GM19023 (cell line): ENCODE measurements at regions not wholly inside any gene's neighbourhood (a gene's known extent, or its start where the extent isn't known, plus 50 kb on each side); places are given as distances from the start of the nearest gene placed in this dataset.
"Not testable (repeated sequence)": the region's sequence is repeated elsewhere in the genome, so short reads cannot be mapped to it uniquely, and the experiment has no call there.

Experiments used
- ATAC-seq: cut with Tn5 transposase; IDR thresholded peaks from one replicate; pipeline ENCODE4 v1.9.1; 2021; ENCODE audit warnings: mild to moderate bottlenecking, moderate library complexity; ENCODE audit not compliant: unreplicated experiment

DNA sequence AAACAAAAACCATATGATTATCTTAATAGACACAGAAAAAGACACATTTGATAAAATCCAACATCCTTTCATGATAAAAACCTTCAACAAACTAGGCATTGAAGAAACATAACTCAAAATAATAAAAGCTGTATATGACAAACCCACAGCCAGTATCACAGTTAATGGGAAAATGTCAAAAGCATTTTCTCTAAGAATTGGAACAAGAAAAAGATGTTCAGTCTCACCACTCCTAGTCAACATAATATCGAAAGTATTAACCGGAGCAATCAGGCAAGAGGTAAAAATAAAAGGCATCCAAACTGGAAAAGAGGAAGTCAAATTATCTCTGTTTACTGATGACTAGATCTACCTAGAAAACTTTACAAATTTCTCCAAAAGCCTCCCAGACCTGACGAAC lies 684.2 kb upstream of the SPRY2 start:
- no peak for ATAC-seq

DNA sequence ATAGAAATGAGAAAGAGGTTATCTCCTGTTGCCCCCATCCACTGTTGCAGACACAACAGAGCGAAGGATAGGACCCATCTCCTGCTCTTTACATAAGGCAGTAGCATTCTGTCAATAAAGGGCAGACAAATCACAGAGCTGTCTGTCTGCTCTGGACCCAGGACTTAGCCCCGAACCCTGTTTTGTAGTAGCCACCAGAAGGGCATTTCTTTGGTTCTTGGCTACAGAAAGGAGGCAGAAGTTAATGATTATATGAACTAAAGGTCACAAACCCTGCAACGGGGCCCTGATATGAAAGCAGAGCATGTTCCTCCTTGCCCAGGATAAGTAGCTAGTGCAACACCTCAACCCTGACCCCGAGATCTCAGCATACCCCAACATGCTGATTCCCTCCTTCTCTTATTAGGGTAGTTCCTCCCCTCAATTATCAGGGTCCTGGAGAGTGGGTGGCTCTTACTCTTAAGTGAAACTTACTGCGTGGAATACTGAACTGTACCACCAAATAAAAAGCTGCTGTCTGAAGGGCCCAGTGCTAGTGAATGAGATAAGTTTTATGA lies 680.4 kb upstream of the SPRY2 start:
- no peak for ATAC-seq

DNA sequence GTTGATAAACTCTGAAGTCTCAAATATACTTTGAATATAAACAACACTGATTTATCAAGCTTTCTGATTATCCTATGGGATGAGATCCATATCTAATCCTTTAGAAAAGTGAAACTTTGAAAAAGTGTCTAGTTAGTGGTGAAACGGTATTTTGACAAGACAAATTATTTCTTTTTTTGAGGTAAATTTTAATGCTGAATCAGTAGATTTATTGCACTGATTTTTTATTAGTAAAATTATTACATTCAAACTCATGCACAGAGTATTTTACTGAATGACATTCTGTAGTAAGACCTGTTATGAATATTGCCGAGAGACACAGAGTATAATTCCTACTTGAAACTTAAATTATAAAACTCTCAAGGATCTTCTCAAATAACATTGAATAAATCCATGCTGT lies 679.1 kb upstream of the SPRY2 start:
- no peak for ATAC-seq

DNA sequence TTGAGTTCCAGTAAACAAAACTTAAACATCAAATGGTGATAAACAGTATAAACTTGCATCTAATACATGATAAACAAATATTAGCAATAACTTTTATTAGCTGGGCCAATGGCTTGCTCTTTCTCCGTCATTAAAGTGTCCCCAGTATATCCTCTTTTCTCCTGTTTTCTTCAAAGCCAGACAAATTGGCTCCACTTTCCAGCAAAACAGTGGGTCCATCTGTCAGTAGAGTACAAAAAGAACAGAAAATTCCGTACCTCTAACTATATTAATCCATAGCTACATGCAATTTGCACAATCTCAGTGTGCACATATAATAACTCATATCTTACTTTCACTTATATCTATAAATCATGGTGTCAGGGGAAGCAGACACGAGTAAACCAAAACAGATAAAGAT lies 678.0 kb upstream of the SPRY2 start:
- ATAC-seq: no peak

DNA sequence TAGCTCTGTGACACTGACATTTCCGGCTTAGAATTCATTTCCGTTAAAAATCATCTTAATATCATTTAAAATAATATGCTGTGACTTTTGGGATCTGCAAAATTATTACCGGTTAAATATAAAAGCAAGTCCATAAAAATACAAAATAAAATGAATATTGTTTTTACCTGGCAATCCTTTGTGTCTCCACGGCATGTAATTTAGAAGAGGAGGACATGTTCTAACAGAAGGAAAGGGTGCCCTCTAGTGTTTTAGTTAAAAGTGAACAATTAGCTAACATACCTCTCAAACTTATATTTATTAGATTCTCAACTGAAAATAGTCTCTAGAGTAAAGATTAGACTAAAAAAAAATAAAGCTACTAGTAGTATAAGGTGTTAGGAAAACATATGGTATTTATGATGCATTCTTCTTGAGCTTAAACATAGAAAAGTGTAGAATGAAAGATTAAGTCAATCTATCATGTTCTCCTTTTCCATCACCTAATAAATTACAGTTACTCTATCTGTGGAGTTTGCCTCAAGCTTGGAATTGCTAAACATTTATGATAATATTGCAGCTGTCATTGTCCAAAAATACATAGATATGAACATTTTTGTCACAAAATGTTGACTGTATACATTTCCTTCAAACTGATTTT lies 676.7 kb upstream of the SPRY2 start:
- ATAC-seq: no peak

DNA sequence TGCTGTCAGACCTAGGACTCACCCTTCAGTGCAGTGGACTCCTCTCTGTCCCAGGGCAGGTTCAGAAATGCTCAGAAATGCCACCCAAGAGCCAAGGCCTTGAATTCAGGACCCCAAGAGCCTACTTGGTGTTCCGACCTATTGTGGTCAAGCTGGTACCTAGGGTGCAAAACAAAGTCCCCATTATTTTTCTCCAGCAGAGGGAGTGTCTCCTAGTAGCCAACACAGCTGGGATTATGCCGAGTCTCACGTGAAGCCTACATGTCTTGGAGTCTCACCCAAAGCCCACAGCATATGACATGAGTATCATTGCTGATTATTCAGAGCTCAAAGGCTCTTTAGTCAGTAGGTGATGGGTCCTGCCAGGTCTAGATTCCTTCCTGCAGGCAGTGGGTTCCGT lies 671.1 kb upstream of the SPRY2 start:
- no peak for ATAC-seq

DNA sequence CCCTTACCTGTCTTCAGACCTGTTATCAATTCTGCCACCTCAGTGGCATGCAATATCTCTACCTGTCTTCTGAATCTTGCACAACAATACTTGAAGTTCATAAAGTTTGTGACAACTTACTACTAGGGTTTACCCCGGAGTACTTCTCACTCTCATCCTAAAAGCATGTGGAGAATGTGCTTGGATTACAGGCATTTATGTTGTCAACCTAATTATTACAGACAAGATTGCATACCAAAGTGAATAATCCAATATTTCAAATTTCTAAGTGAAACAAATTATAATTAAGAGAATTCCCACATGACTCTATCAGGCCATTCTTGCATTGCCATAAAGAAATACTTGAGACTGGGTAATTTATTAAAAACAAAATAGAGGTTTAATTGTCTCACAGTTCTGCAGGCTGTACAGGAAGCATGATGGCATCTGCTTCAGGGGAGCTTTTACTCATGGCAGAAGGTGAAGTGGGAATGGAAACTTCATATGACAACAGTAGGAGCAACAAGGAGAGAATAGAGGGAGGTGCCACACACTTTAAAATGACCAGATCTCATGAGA lies 661.0 kb upstream of the SPRY2 start:
- ATAC-seq: no peak

DNA sequence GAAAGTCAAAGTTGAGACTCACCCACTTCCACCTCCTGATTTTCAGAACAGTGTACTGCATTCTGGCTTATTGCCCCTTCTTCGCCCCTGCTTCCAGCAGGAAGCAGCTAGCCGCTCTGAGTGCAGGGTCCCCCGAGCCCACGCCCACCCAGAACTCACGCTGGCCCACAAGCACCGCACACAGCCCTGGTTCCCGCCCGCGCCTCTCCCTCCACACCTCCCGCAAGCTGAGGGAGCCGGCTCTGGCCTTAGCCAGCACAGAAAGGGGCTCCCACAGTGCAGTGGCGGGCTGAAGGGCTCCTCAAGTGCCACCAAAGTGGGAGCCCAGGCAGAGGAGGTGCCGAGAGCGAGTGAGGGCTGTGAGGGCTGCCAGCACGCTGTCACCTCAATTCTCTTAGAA lies 657.7 kb upstream of the SPRY2 start:
- not testable (repeated sequence) for ATAC-seq

DNA sequence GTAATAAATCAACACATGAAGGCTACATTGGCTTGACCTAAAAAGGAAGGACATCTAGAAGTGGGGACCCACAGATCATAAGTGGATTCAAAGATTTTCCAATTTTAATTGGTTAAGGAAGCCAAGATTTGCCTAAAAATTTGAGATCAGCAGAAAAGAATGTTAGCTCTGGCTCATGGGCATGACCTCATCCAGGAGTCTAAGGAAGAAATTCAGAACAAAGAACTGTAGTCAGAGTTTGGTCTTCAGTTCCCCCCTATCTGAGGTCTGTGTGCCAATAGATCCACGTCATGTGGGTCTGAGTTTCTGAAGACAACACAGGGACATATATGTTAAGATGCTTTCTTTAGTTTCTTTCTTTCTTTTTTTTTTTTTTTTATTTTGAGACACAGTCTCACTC lies 648.8 kb upstream of the SPRY2 start:
- no peak for ATAC-seq

DNA sequence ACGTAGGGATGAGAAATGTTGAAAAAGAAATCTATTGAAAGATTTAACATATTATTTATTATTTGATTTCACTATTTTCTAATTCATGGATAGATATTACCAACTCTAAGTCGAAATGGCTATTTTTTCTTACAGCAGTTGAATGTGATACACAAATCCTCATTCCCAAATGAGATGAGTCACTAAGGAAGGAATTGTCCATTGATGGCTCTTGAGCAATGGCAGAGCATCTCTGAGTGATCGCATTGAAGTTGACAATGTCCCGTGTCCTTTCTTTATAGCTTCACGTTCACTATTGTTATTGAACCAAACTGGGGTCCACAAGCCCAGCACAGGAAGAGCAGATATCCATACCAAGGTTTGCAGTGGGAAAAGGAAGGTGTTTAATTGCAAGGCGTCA lies 648.3 kb upstream of the SPRY2 start:
- ATAC-seq: no peak

DNA sequence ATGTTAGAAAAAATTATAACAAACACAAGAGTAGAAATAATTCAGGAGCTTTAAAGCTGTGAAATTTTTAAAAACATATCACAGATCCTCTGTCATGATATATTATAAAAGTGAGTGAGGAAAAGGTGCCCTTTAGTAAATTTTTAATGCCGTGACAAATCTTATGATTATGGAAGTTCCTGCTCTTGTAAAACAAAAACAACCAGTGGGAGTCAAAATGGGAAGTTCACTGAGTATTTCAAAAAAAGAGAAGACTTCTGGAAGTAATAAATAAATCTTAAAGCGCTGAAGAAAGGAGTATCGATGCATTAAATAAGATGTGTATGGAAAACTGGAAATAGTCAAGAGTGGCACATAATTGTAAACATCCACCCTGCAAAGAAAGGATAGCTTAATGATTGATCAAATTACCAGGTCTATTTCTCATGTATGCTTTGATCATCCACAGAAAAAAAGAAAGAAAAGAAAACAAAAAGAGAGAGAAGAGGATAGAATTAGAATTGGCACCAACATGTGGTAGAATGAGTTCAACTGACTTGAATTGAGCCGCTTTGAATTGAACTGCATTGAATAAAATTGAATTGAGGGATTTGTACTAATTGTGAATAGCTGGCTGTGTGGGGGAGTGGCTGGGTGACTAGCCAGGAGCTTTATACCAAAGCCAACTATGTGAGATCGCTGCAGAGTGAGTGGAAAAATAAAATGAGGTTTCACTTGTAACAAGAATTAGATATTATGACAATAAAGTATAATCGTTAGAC lies 647.6 kb upstream of the SPRY2 start:
- ATAC-seq: no peak

DNA sequence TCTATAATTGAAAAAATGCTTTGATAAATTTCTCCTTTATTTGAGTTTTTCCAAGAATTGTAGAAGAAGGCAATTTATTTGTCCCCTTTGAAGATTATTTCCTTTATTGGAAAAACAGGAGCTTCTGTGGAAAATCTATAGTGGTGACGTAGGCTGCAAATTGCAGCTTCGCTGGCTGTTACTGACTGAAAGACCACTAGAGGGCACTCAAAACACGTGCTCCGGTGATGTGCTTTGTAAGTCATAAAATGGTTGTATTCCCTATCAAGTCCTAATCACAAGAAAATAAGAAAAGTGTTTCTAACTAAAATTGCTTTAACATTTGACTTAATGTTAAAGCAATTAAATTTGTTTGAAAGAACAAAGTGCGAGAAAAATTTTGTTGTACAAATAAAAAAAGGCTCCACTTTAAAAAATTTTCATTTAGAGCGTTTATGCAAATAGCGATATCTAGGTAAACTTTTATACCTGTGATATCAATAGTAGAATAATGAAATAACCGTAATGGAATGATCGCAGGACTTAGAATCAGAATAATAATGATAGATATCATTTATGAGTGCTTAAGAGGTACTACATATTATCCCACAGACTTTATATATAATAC lies 638.2 kb upstream of the SPRY2 start:
- peak; percentile 86 for ATAC-seq

DNA sequence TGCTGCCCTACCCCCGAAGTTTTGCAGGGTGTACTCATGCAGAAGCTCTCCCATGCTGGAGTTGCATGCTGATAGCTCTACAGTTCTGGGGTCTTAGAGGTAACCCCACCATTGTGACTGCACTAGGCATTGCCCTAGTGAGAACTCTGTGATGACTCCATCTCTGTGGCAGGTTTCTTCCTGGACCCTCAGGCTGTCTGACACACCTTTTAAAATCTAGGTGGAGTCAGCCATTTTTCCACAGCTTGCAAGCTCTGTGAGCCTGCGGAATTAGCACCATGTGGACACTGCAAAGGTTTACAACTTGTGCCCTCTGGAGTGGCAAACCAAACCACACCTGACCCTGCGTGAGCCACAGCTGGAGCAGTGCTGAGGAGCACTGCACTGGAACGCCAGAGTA lies 636.2 kb upstream of the SPRY2 start:
- no peak for ATAC-seq

DNA sequence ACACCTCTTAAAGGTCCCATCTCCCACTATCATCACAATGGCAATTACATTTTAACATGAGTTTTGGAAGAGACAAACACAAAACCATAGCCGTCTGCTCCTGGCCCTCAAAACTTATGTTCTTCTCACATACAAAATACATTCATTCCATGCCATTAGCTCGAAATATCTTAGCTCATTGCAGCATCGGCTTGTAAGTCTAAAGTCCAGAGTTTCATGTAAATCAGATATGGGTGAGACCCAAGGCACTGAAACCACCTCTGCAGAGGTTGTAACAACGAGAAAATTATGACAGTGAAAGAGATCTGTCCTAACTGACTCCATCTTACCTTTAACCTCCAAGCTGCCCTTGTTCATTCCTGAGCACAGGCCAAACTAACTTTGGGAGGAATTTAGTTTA lies 635.0 kb upstream of the SPRY2 start:
- ATAC-seq: no peak

DNA sequence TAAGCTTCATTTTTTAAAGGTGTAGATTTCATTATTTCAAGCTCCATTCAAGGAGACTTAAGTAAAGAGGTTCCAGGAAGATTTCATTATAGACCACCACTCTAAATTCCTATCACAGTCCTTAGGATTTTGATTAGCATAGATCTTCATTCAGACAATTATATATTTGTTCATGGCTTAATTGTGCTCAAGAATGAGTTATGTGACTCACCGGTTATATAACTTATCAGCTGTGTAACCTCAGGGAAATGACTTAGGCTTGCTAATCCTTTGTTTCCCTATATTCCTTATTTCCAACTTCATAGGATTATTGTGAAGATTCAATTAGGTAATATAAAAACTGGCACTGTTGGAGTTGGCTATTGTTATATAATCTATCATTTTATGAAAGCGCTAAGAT lies 632.8 kb upstream of the SPRY2 start:
- no peak for ATAC-seq

DNA sequence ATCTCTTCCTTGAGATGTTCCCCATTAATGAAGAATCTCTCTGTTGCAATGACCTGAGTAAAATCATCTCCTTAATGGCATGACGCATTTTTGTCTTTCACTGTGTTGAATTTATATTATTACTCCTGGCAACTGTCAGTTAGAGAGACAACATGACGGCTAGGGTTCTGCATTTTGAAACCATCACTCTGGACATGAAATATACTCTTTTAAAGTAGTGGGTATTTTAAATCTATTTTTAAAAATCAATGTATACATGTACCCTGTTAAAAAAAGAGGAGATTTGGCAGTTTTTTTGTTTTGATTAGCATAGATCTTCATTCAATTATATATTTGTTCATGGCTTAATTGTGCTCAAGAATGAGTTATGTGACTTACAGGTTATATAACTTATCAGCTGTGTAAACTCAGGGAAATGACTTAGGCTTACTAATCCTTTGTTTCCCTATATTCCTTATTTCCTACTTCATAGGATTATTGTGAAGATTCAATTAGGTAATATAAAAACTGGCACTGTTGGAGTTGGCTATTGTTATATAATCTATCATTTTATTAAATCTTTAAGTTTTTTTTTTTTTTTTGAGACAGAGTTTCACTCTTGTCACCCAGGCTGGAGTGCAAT lies 632.0 kb upstream of the SPRY2 start:
- no peak for ATAC-seq

DNA sequence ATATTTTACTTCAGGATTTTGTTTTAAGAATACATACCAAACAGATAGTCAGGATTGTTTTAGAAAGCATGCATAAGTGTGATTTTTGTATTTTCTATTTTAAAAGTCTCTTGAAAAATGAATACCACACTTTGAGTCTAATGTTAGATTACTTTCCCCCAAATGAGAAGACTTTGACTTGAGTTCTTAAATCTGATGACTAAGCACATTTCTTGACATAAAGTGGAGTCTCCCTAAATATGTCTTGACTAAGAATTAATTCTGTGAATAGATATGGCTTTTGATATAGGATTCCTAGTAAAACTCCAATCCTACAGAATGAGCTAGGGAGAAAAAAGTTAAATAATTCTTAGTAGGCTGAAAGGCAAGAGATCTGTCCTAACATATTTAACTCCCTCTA lies 624.2 kb upstream of the SPRY2 start:
- no peak for ATAC-seq

DNA sequence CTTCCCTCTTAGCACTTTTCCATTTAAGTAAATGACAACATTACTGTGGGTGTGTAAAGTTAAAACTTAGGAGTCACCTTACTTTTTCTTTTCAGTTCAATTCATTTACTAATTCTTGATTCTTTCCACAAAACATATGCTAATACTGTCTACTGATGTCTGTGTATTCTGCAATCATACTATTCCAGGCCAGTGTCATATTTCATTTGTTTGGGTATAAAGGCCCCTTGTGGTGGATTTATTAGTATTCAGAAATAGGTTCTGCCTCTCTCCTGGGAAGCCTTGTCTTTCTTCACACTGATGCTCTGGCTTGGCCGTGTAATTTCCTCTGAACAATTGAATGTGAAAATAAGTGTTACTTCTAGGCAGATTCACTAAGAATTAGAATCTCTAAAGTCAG lies 621.9 kb upstream of the SPRY2 start:
- ATAC-seq: no peak

DNA sequence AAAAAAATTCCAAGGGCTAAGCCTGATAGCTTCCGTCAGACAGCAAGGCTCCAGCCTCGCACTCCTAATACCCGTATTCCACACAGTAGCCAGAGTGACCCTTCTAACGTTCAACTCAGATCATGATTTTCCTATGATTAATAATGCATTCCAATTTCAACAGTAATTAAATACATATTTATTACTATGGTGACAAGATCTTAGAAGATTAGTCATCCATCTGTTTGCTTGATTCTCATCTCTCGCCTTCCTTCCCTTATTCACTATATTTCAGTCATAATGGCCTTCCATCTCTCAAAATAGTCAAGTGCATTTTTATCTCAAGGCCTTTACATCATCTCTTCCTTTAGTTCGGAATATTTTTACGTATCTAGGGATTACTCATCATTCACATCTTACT lies 621.2 kb upstream of the SPRY2 start:
- no peak for ATAC-seq

DNA sequence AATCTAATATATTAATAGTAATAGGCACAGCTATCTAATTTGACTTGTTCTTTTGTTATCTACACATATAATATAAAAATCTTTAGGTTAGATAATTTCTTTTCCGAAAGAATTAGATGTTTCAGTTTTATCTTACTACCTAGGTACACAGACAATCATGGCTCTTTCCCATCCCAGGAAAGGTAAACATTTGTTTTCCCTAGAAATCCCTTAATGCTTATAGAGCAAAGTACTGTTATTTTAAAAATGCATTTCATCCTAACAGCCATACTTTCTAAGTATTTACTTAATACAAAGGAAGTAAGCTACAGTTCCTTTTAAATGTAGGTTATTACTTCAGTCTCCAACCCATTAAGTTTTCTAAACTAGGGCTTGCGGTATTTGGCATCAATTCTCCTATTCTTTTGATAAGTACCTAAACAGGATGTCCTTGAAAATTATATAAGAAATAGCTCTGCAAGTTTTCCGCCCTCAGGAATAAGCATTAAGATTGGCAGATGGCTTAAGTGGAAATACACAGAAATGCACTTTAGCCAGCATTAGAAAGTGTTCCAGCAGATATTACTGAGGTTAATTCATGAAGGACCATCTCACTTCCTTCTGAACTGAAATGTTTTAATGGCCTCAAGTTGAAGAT lies 616.2 kb upstream of the SPRY2 start:
- ATAC-seq: no peak

DNA sequence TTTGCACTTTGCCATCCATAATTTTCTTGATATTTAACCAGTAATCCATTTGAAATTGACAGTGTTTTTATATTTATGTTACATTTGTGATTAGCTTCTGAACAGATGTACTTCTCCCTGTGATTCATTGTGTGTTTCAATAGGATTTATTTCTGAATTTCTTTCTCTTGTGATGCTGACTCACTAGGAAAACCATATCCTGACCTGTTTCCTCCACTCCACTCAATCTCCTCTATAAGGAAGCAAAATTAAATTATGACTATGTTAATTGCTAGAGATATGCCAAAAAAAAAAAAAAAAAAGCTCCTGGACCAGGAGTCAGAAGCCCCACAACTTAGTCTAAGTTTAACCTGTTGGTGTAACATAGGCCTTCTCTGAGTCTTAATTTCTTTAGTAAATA lies 614.6 kb upstream of the SPRY2 start:
- no peak for ATAC-seq
